NCI-H187 (cell line): ENCODE measurements at regions not wholly inside any gene's neighbourhood (a gene's known extent, or its start where the extent isn't known, plus 50 kb on each side); places are given as distances from the start of the nearest gene placed in this dataset.
"Not testable (repeated sequence)": the region's sequence is repeated elsewhere in the genome, so short reads cannot be mapped to it uniquely, and the experiment has no call there.

Experiments used
- DNase-seq, 2 experiments: peaks; one replicate each; lab custom pipeline; 2025; lab: John Stamatoyannopoulos, UW

DNA sequence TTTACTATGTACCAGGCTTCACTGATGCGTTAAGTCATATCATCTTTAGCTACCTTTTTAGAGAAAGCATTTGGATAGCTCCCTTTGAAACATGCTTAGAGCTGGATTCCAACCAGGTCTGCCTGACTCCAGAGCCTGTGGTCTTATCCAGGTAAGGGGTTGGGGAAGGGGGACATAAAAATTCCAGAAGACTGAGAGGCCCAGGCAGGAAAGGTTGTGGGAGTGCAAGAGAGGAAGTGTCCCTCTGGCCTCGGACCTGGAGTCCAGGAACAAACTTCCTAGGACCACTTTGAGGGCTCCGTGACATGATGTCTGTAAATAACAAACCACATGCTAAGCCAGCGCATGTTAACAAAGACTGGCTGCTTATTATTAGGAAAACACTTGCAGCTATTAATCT, 163.0 kb upstream of the KCNG1 start:
- DNase-seq = no peak

DNA sequence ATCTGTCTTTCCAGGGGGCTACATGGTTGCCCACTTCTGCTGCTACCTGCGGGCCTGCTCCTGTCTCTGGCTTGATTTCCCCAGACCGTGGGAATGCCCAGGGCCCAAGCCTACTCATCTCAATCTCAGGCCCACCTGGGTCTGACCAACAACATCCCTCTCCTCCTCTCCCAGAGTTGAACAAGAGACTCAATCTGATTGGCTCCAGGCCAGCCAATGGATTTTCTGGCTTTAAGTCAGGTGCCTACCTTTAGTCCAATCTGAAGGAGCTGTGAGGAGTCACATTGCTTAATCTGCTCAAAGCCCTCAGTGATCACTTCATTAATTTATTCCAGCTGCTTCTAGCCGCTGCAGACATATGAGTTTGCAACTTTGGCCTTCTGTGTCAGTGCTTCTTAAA, 162.4 kb upstream of the KCNG1 start:
- DNase-seq = no peak

DNA sequence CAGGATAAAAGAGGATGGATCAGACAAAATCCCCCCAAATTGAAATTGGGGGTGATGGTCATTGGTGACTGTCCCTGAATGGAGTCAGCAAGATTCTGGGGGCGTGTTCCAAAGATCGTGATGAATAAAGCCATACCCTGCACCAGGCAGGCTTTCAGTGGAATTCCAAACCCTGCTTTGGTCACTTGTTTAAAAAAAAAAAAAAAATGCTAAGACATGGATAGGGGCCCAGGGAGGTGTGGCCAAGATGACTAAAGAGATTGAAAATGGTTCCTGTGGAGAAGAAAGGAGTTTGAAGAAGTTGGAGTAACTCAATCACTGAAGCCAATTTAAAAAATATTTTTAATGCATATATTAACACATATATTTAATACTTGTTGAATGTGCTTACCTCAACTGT, 161.4 kb upstream of the KCNG1 start:
- no peak for DNase-seq

DNA sequence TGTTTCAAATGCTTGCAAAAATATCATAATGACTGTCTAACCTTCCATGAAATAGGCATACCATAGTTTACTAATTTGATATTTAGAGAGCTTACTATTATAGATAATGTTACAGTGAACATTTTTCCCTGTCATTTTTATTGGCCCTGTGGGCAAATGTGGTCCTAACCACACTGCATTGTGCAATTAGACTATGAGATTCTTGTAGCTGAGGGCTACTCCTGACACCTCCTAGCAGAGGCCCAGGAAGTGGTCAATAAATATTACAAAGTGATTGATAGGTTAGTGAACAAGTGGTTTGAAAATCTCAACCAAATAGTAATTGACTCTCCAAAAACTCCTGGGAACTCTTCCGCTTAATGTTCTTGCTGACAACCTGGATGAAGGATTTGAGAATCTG, 160.5 kb upstream of the KCNG1 start:
- no peak for DNase-seq

DNA sequence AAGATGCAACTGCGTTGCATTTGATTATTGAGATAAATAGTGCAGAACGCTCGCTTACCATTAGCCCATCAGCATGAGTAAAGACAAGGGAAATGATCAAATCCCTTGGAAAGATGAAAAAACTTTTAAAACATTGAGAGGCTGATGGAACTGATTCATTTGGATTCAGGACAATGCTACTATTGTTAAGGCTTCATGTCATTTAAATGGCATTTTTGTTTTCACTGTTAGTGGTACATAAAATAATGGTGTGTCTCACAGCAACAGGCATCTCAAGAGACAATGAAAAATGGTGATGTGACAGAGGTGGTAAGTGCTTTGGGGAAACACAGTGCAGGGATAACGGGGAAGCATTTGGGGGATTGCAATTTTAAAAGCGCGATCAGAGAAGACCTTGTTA, 159.7 kb upstream of the KCNG1 start:
- no peak for DNase-seq

DNA sequence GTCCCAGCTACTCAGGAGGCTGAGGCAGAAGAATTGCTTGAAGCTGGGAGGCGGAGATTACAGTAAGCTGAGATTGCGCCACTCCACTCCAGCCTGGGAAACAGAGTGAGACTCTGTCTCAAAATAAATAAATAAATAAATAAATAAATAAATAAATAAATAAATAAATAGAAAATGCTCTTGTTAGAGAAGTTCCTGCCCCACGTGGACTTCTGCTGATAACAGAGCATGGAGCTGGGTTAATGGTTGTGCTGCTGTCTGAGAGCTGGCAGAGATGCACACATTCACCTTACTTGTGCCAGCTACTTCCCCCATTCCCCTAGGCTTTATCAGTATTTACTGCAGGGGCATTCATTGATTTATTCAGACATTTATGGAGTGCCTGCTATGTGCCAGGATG, 155.2 kb upstream of the KCNG1 start:
- no peak for DNase-seq

DNA sequence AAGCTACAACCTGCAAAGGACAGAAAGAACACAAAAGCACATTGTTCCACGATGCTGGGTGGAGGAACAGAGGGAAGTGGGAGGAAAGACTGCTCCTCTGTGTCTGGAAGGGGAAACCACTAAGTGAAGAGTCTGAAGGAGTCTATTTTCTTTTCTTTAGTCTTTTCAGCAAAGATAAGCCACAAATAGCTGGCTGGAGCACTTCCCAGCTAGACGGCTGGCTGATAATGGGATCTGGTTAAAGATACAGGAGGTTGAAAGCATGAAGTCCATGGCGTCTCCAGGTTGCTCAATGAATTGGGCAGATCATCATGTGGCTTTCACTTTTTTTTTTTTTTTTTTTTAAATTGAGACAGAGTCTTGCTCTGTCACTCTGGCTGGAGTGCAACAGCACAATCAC, 154.0 kb upstream of the KCNG1 start:
- no peak for DNase-seq

DNA sequence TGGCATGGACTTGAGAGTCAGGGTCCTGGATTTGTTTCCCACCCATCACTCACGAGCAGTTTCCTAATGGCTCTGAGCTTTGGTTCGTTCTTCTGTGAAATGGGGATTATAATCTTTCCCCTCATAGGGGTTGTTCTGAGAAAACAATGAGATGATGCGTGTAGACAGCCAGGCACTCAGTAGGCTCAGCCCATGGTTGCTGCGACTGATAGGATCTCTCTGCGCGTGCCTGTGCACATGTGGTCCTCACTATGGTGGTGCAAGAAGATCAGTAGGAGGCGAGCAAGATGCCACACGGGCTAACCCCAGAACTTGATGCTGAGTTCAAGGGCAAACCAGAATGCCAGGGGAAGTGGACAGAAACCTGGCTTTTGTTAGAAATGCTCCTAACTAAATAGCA, 153.5 kb upstream of the KCNG1 start:
- DNase-seq = no peak

DNA sequence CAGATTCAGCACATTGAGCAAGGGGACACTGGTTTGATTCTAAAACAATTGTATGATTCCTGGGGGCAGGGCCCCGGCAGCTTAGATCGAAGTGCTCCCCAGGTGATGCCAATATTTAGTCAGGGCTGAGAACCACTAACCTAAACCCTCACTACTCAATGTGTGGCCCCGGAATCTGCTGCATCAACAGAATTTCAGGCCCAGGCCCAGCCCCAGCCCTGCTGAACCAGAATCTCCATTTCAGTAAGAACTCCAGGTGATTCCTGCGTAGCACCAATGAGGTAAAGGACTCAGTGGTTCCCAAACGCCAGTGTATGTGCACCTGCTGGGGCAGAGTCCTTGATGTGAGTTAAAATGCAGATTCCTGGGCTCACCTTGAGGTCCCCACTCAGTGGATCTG, 152.8 kb upstream of the KCNG1 start:
- no peak for DNase-seq

DNA sequence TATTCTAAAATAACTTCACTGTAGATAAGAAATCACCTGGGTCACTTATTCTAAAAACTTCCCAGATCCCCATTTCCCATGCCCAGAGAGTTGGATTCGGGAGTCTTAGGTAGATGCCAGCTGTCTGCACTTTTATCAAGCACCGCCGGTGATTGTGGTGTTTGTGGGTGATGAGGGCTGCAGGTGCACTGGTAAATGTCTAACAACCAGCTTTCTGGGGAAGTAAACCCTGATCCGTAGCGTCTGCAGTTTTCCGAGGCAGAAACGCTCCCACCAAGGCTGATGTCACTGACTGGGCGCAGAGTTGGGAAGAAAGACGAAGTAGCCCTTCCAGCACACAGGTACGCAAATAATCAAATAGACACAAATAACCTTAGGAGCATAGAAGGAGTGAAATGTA, 152.2 kb upstream of the KCNG1 start:
- DNase-seq = no peak

DNA sequence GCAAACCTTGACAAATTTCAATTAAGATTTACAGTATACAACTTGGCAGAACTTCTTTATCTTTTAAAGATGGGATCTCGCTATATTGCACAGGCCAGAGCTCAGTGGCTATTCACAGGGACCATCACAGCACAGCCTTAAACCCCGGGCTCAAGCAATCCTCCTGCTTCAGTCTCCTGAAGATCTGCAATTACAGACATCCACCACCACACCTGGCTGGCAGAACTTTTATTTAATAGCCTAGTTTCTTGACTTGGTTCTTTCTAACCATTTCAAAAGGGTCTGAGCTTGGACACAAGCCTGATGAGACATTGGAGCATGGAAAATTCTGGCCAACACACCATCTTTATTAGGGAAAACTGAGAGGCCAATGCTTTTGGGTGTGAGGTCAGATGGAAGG, 151.6 kb upstream of the KCNG1 start:
- no peak for DNase-seq

DNA sequence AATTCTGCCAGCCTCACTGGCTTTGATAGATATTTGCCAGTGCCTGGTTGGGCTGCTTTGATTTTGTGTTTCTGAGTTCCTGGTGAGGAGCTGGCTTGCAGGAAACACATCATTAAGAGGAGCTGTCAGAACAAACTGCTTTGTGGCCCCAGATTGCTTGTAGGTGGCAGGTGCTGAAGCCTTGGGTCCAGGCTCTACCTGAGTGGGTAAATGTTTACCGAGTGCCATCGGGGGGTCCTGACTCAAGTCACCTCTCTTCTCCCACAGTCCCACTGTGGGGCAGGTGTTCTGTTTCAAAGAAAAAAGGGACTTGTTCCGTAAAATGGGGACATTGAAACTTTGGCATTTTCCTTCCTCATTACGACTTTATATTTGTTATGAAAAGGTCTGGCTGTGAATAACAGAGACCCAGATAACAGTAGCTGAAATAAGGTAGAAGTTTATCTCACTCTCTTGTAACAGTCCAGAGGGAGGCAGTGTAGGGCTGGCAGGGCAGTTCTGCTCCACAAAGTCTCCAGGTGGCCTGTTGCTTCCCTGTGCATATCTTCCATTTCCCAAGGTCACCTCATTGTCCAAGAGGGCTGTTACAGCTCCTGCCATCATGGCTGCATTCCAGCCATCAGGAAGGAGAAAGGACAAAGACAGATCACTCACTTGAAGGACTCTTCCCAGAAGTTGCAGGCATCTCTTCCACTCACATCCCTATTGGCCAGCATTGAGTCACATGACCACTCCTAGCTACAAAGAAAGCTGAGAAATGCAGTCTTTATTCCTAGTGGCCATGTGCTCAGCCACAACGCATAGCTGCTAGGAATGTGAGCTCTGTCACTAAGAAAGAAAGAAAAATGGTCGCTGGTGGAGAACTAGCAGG, 149.9 kb upstream of the KCNG1 start:
- no peak for DNase-seq

DNA sequence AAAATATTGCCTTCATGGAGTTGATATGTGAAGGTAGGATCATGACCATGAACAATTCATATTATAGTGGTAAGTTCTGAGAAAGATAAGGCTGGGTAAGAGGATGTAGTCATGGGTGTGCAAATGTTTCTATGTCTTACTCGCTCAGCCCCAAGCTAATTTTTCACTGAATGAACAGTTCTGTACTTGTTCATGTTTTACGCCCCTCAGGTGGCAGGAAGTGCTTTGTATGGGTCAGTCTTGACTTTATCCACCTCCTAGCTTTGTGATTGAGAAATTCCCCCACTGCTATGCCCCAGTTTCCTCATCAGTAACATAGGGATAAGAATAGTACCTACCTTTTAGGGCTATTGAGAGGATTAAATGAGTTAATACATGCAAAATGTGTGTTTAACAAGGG, 148.2 kb upstream of the KCNG1 start:
- no peak for DNase-seq

DNA sequence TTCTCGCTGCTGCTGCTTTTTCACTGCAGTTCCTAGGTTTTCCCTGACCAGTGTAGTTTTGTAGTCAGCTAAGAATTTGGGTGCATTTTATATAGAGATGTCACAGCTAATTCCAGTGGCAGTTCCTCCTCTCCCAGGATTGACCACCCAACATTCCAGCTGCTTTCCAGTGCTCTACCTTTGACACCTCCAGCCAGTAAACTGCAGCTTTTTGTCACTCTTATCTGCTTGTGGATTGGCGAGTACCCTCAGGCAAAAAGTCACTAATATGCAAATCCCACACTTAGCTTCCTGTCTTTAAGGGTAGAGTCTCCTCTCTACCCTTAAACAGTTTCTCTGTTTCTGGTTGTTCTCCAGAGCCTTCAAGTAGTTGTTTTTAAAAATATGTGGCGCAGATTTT, 146.9 kb upstream of the KCNG1 start:
- DNase-seq = no peak

DNA sequence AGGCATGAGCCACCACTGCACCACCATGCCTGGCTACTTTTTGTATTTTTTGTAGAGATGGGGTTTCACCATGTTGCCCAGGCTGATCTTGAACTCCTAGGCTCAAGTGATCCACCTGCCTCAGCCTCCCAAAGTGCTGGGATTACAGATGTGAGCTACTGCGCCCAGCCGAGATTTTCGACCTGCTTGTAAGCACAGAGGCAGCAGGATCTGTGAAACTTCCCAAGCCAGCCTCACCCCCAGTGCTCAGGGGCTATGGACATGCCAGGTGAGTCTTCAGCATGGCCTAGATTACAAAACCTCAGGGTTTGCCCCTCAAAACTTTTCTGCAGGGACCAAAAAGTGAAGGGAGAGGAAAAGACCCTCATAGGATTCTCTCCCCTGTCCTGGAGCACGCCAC, 145.0 kb upstream of the KCNG1 start:
- DNase-seq = not testable (repeated sequence)

DNA sequence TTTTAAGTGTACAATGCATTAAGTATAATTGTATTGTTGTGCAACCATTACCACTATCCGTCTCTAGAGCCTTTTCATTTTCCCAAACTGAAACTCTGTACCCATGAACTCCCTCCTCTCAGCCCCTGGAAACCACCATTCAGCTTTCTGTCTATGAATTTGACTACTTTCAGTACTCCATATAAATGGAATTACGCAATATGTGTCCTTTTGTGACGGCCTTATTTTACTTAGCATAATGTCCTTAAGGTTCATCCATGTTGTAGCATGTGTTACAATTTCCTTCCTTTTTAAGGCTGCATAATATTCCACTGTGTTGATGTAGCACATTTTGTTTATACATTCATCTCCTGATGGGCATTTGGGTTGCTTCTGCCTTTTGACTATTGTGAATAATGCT, 143.6 kb upstream of the KCNG1 start:
- DNase-seq = no peak

DNA sequence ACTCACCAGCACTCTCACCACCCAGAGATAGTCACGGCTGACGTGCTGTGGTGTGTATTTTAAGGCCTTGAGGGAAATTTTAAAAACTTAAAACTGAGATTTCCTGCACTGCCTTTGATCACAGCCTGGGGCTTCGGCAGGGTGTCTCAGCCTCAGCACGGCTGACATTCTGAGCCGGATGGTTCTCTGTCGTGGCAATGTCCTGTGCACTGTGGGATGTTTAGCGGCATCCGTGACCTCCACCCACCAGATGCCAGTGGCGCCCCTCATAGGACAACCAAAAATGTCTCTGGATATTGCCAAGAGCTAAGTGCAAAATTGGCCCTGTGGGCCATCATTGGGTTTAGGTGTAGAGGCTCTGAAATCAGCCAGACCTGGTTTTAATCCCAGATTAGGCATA, 142.2 kb upstream of the KCNG1 start:
- no peak for DNase-seq

DNA sequence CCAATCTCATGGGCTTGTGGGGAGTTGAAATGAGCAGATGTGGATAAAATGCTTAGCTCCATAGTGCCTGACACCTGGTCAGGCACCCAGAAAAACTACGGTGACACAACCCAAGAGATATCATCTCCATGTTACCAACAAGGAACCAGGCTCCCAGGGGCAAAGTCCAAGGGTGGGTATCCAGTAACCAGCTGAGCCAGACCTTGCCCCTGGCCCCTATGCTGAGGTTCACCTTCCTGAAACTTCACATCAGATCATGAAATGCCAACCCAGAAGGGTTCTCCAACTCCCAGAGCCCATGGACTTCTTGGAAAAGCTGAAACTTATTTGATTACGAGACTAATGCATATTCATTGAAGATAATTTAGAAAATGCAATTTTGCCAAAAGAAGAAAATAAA, 141.8 kb upstream of the KCNG1 start:
- DNase-seq = no peak

DNA sequence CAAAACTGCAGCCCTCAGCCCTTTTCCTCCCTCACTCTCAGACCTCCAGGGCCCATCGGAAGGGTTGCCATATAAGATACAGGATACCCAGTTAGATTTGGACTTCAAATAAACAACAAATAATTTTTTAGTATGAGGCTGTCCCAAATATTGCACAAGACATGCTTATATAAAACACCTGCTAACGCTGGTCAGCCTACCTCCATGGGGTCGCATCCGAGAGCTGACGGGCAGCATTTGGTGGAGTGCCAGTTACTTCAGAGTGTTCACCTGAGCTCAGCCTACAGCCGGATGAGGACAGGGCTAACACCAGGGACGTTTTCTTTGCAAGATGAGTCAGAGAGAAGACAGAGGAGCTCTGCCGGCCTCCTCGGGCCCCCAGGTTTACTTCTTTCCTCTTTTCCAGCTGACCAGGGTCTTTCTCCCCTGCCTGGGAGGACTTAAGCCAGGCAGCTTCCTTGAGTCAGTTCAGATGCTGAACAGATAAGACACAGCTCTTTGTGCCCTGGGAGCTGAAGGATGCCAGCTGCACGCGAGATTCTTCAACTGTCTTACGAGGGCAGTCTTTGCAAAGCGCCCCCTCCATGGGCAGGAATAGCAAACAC, 141.2 kb upstream of the KCNG1 start:
- DNase-seq = no peak

DNA sequence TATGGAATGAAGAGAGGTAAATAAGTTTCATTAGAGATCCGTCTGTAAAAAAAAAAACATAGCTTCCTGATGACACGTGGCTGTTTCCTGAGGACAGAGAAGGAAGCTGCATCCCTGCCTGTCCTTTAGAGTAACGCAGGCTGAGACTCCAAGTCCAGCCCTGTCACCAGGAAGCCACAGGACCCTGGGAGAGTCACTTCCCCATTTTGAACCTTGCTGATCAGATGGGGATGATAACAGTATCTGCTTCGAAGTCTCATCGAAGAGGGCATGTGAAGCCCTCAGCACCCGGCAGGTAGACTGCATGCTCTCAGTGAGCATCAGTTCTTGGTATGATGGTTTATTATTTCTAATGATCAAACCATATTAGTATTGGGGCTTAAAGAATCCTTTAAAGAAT, 139.1 kb upstream of the KCNG1 start:
- no peak for DNase-seq

DNA sequence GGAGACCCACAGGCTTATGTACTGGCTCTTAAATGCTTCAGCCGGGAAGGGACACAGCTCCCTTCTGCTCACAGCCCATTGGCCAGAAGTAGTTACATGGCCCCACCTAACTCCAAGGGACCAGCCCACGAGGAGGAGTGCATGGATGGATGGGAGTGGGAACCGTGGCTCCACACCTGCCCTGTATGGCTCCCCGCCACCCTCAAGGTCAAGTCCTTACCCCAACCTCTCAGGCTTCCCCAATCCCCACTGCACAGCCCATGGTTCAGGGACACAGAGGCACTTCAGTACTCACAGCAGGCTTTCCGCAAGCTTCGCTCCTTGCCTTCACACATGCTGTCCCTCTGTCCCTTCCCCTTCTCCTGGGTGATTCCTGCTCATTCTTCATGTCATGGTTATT, 137.9 kb upstream of the KCNG1 start:
- no peak for DNase-seq

DNA sequence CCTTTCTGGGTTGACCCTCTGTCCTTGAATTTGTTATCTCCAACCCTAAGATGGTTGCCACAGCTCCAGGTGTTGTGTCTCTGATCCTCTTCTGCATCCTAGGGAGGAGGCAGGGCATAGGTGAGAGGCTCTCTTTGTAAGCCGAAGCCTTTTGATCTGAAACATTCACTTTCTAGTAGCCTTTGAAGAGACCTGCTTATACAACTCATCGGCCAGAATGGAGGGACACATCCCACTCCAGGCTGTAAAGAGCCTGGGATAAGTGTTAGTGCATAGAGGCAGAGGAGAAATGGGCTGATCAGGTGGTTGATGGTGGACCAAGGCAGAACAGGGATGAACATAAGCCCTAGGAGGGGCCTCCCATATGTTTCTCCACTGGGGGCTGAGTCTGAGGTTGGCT, 137.1 kb upstream of the KCNG1 start:
- no peak for DNase-seq

DNA sequence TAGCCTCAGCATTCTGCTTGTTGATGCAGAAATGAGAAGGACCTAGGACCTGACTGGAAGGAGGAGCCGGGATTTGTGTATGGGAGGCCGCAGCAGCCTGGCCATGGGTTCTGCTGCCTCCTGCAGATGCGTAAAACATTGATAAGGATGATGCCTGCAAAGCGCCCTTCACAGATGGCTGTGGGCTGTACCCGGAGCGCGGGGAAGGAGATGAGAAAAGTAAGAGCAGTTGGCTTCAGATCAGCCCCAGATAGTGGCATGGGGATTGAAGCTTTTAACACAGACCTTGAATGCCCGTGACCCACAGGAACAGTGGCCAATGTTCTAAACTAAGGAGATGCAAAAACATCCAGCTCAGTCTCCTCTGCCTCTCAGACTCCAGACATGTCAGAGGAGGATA, 136.4 kb upstream of the KCNG1 start:
- DNase-seq = no peak

DNA sequence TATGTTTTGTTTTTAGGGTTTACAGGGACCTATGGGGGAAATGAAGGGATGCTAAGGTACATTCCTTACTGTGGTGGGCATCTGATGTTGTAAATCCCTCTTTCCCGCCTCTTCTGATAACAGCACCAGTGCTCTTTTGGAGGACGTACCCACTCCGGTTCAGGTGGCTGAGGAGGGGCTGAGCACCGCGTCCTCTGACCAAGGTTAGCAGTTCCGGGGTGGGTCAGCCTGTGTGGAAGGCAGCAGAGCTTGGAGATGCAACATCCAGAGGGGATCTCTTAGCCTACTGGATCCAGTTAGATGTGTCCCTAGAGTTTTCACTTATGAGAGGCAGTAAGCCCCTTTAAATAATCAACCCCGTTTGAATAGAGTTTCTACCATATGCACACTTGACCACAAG, 135.3 kb upstream of the KCNG1 start:
- DNase-seq = no peak
